GM13976 (cell line): ENCODE measurements at regions not wholly inside any gene's neighbourhood (a gene's known extent, or its start where the extent isn't known, plus 50 kb on each side); places are given as distances from the start of the nearest gene placed in this dataset.
A peak's percentile ranks its signal among the peaks of the same experiment; 100 is the strongest.
"Not testable (repeated sequence)": the region's sequence is repeated elsewhere in the genome, so short reads cannot be mapped to it uniquely, and the experiment has no call there.

Source experiments
- DNase-seq: peaks from one replicate; pipeline ENCODE4 v3.0.0; 2012; ENCODE audit warnings: low spot score
- in situ Hi-C: fragments of 300-500 bp; cut with MboI; formaldehyde crosslinking; loops from one replicate; pipeline ENCODE4 v1.12.0; 2022; ENCODE audit warnings: low sequenced_read_pairs, mixed read lengths, inconsistent platforms; ENCODE audit not compliant: unreplicated experiment
- TF ChIP-seq, protein P1 (sequence below): IDR thresholded peaks from 2 replicates; pipeline ENCODE4 v1.5.1; 2012; ENCODE audit warnings: borderline replicate concordance, mild to moderate bottlenecking; ENCODE audit not compliant: insufficient read depth; ENCODE audit errors: extremely low read depth, missing control alignments, control extremely low read depth

DNA sequence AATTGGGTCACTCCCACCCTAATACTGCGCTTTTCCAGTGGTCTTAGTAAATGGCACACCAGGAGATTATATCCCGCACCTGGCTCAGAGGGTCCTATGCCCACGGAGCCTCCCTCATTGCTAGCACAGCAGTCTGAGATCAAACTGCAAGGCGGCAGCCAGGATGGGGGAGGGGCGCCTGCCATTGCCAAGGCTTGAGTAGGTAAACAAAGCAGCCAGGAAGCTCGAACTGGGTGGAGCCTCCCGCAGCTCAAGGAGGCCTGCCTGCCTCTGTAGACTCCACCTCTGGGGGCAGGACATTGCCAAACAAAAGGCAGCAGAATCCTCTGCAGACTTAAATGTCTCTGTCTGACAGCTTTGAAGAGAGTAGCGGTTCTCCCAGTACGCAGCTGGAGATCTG, 52.4 kb upstream of the PMPCB start:
- in situ Hi-C loops = not testable (repeated sequence)

DNA sequence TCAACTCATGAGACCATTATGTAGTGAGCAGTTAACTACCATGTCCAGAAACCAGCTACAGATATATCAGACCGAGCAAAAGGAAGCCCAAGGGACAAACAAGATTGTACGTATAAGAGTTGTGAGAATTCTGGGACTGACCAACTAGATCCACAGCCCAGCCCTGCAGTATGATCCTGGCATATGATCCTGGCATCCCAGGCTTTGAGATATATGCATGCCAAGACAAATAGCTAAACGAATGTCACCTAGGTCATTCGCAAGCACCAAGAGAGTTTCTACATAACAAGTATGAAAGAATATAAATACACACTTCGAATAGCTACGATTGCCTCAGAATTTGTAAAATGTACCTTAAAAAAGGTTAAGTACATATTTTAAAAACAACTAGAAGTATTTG, 56.4 kb upstream of the PMPCB start:
- no peak for DNase-seq
- TF ChIP-seq, protein P1, sequence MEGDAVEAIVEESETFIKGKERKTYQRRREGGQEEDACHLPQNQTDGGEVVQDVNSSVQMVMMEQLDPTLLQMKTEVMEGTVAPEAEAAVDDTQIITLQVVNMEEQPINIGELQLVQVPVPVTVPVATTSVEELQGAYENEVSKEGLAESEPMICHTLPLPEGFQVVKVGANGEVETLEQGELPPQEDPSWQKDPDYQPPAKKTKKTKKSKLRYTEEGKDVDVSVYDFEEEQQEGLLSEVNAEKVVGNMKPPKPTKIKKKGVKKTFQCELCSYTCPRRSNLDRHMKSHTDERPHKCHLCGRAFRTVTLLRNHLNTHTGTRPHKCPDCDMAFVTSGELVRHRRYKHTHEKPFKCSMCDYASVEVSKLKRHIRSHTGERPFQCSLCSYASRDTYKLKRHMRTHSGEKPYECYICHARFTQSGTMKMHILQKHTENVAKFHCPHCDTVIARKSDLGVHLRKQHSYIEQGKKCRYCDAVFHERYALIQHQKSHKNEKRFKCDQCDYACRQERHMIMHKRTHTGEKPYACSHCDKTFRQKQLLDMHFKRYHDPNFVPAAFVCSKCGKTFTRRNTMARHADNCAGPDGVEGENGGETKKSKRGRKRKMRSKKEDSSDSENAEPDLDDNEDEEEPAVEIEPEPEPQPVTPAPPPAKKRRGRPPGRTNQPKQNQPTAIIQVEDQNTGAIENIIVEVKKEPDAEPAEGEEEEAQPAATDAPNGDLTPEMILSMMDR = no peak
- in situ Hi-C loops = no loop called here

More for the DNA sequence above, 52.4 kb upstream of the PMPCB start:
- not testable (repeated sequence) for DNase-seq

DNA sequence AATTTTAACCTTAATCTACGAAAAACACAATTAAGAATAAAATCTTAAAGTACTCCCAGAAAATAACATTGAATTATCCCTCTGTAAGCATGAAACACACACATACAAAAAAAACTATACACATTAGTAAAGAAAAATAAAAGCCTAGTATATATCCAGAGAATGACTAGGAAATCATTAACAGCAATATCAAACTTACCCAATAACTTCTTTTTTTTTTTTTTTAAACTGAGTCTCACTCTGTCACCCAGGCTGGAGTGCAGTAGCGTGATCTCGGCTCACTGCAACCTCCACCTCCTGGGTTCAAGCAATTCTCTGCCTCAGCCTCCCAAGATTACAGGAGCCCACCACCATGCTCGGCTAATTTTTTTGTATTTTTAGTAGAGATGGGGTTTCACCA, 61.4 kb upstream of the PMPCB start:
- in situ Hi-C loops, DNase-seq: not testable (repeated sequence)

DNA sequence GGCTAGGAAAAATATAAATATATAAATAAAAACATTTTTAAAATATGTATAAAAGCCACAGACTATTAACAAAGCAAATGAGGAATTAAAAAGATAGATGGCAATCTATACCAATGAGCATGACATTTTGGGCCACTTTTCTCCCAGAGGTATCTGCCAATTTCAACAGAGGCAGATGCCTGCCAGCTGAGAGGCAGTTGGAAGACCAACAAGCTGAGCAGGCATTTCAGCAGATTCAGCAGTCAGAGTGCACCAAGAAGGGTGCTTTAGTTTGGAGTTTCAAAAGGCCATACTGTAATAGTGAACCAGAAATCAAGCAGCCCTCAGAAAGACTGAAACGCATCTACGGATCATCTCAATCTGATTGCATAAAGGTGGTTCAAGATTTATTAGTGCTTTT, 62.4 kb upstream of the PMPCB start:
- in situ Hi-C loops, DNase-seq: not testable (repeated sequence)

DNA sequence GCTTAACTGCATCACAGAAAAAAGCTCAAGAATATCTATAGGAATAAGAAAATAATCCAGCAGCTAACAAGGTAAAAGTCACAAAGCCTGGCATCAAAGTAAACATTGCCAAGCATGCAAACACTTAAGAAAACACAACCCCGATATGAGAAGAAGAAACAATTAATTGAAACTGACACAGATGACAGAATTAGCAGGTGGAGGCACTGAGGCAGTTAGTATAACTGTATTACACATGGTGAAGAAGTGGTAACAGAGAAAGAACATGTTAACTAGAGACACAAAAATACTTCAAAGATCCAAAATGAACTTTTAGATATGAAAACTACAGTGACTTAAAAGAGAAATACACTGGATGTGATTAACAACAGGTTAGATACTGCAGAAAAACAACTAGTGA, 69.4 kb upstream of the PMPCB start:
- DNase-seq, in situ Hi-C loops: not testable (repeated sequence)

DNA sequence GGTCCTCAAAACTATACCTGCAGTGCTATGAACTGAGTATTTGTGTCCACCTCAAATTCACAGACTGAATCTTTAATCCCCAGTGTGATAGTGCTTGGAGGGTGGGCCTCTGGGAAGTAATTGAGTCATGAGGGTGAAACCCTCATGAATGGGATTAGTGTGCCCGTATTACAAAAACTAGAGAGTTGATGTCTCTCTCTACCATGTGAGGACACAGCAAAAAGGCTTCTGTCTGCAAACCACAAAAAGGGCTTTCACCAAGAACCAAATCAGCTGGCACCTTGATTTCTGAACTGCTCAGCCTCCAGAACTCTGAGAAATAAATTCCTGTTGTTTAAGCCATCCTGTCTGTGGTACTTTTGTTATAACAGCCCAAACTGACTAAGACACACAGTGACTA, 71.4 kb upstream of the PMPCB start:
- in situ Hi-C loops, DNase-seq: not testable (repeated sequence)

DNA sequence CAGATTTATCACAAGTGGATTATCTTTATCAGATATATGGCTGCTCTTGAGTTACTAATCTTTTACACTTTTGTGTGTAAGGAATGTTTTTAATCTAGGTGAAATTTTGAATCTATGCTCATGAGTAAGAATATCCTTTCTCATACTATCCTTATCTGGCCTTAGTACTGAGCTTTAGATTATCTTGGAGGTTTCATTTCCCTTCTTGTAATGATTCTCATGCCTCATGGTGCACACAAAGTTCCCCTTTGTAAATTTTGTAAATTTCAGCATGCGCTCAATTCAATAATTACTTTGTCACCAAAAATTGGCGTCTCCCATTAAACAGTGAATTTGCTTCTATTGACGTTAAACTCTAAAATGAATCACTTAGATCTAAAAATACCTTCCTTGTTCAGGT, 74.2 kb upstream of the NAPEPLD start:
- peak; percentile 3 for DNase-seq
- in situ Hi-C loops = not testable (repeated sequence)

DNA sequence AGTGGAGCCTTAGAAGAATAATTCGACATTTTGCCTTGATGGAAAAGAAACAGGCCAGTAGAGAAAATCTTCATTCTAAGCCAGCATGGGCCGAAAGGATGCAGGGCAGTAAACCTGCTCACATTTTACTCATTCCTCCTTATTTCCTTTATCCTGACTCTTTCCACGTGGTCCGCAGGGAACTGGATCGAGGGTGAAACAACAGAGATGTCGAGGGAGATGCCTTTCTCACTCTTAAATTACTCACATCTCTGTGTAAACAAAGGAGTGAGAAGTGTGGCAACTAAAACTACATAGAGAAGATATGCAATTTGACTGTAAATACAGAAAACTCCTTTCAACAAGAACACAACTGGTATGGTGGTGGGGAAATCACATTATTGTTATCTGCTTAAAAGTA, 62.1 kb upstream of the NAPEPLD start:
- DNase-seq, in situ Hi-C loops: not testable (repeated sequence)

DNA sequence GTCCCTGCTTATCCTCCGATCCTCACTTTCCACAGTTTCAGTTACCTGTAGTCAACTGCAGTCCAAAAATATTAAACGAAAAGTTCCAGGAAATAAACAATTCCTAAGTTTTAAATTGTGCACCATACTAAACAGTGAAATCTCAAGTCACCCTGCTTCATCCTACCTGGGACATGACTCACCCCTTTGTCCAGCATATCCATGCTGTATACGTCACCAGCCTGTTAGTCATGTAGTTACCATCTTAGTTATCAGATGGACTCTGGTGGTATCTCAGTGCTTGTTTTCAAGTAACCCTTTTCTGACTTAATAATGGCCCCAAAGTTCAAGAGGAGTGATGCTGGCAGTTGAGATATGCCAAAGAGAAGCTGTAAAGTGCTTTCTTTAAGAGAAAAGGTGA, 50.3 kb upstream of the NAPEPLD start:
- in situ Hi-C loops, DNase-seq: not testable (repeated sequence)
